ENCODE measurements at regions not wholly inside any gene's neighbourhood (a gene's known extent, or its start where the extent isn't known, plus 50 kb on each side); places are given as distances from the start of the nearest gene placed in this dataset.
"Not testable (repeated sequence)": the region's sequence is repeated elsewhere in the genome, so short reads cannot be mapped to it uniquely, and the experiment has no call there.

- Histone ChIP-seq H3K4me3 (ENCODE audit: low read length) (no peak overlapping the region), H3F3A (ENCODE audit: control insufficient read depth, insufficient read depth) (no peaks in the 10 kb centered on the region), H4K20me1 (ENCODE audit: control insufficient read depth, insufficient read depth, low read depth, low read length) (no peaks in the 10 kb centered on the region), H3K4me2 (ENCODE audit: low read length) (no peak overlapping the region), H3K36me3 (ENCODE audit: control insufficient read depth, low read length) (no peaks in the 10 kb centered on the region), H3K9me3 (ENCODE audit: control insufficient read depth, insufficient read depth, low read length) (no peaks in the 10 kb centered on the region), H3K79me2 (ENCODE audit: control insufficient read depth, low read length) (no peaks in the 10 kb centered on the region), H3K27ac (ENCODE audit: low read depth, low read length) (no peak overlapping the region), H3K9me2 (replicated peaks; ENCODE audit: control insufficient read depth, low read length) (no peaks in the 10 kb centered on the region), H3K4me1 (ENCODE audit: control insufficient read depth, low read length) (peaks cover 6% of the 10 kb centered on the region; the same call in 1 of the 2 replicates), H3K27me3 (ENCODE audit: control insufficient read depth, low read length) (no peaks in the 10 kb centered on the region)
- TF ChIP-seq CTCF (IDR thresholded peaks at IDR 0.05; ENCODE audit: low read depth, low read length, poor library complexity, severe bottlenecking): no peak
- TF ChIP-seq EZH2phosphoT487 (IDR thresholded peaks at IDR 0.05; ENCODE audit: borderline replicate concordance, low read length): no peak
Observed at GRCh38 chr1:177869586-177869985, 100.3 kb downstream of the SEC16B start.

- H3K27me3 ChIP-seq (ENCODE audit: control insufficient read depth, low read length); H3K27ac ChIP-seq (ENCODE audit: low read depth, low read length); H4K20me1 ChIP-seq (ENCODE audit: control insufficient read depth, insufficient read depth, low read depth, low read length); H3K4me1 ChIP-seq (ENCODE audit: control insufficient read depth, low read length); H3K9me3 ChIP-seq (ENCODE audit: control insufficient read depth, insufficient read depth, low read length); H3K36me3 ChIP-seq (ENCODE audit: control insufficient read depth, low read length); H3K4me3 ChIP-seq (ENCODE audit: low read length); H3K4me2 ChIP-seq (ENCODE audit: low read length); H3F3A ChIP-seq (ENCODE audit: control insufficient read depth, insufficient read depth); H3K9me2 ChIP-seq (replicated peaks; ENCODE audit: control insufficient read depth, low read length); H3K79me2 ChIP-seq (ENCODE audit: control insufficient read depth, low read length): not testable (repeated sequence)
Observed at GRCh38 chr1:177869011-177869410, 100.8 kb downstream of the SEC16B start.

GRCh38 chr1:177865807-177866206, 104.1 kb downstream of the SEC16B start:
- no peaks in the 10 kb centered on the region for H4K20me1 ChIP-seq (ENCODE audit: control insufficient read depth, insufficient read depth, low read depth, low read length)
- H3K27me3 ChIP-seq (ENCODE audit: control insufficient read depth, low read length): no peaks in the 10 kb centered on the region
- H3K9me2 ChIP-seq (replicated peaks; ENCODE audit: control insufficient read depth, low read length): no peaks in the 10 kb centered on the region
- H3K4me3 ChIP-seq (ENCODE audit: low read length): no peak overlapping the region
- no peak overlapping the region for H3K4me2 ChIP-seq (ENCODE audit: low read length)
- H3K36me3 ChIP-seq (ENCODE audit: control insufficient read depth, low read length): no peaks in the 10 kb centered on the region
- H3K4me1 ChIP-seq (ENCODE audit: control insufficient read depth, low read length): no peaks in the 10 kb centered on the region
- H3K9me3 ChIP-seq (ENCODE audit: control insufficient read depth, insufficient read depth, low read length): no peaks in the 10 kb centered on the region
- H3K79me2 ChIP-seq (ENCODE audit: control insufficient read depth, low read length): no peaks in the 10 kb centered on the region
- H3K27ac ChIP-seq (ENCODE audit: low read depth, low read length): no peak overlapping the region
- no peak for TF ChIP-seq CTCF (IDR thresholded peaks at IDR 0.05; ENCODE audit: low read depth, low read length, poor library complexity, severe bottlenecking)
- TF ChIP-seq EZH2phosphoT487 (IDR thresholded peaks at IDR 0.05; ENCODE audit: borderline replicate concordance, low read length): no peak
- H3F3A ChIP-seq (ENCODE audit: control insufficient read depth, insufficient read depth): no peaks in the 10 kb centered on the region

GRCh38 chr1:177864538-177865305, 105.1 kb downstream of the SEC16B start:
- no peaks in the 10 kb centered on the region for H3K9me3 ChIP-seq (ENCODE audit: control insufficient read depth, insufficient read depth, low read length)
- no peaks in the 10 kb centered on the region for H3K36me3 ChIP-seq (ENCODE audit: control insufficient read depth, low read length)
- no peaks in the 10 kb centered on the region for H3K4me1 ChIP-seq (ENCODE audit: control insufficient read depth, low read length)
- TF ChIP-seq CTCF (IDR thresholded peaks at IDR 0.05; ENCODE audit: low read depth, low read length, poor library complexity, severe bottlenecking) (no peak), EZH2phosphoT487 (IDR thresholded peaks at IDR 0.05; ENCODE audit: borderline replicate concordance, low read length) (no peak)
- H3F3A ChIP-seq (ENCODE audit: control insufficient read depth, insufficient read depth): no peaks in the 10 kb centered on the region
- H3K4me2 ChIP-seq (ENCODE audit: low read length): no peak overlapping the region
- H3K27me3 ChIP-seq (ENCODE audit: control insufficient read depth, low read length): no peaks in the 10 kb centered on the region
- H3K79me2 ChIP-seq (ENCODE audit: control insufficient read depth, low read length): no peaks in the 10 kb centered on the region
- H3K9me2 ChIP-seq (replicated peaks; ENCODE audit: control insufficient read depth, low read length): no peaks in the 10 kb centered on the region
- no peak overlapping the region for H3K27ac ChIP-seq (ENCODE audit: low read depth, low read length)
- H3K4me3 ChIP-seq (ENCODE audit: low read length): no peak overlapping the region
- no peaks in the 10 kb centered on the region for H4K20me1 ChIP-seq (ENCODE audit: control insufficient read depth, insufficient read depth, low read depth, low read length)

Measured in DOHH2 (cell line).